Mesendoderm (in vitro differentiated cells): ENCODE measurements at regions not wholly inside any gene's neighbourhood (a gene's known extent, or its start where the extent isn't known, plus 50 kb on each side); places are given as distances from the start of the nearest gene placed in this dataset.
A peak's percentile ranks its signal among the peaks of the same experiment; 100 is the strongest.
"Not testable (repeated sequence)": the region's sequence is repeated elsewhere in the genome, so short reads cannot be mapped to it uniquely, and the experiment has no call there.

Experiments
- DNase-seq: peaks from one replicate; pipeline ENCODE4 v3.0.0; 2013
- H2AK5ac ChIP-seq: 2 replicates; pipeline ENCODE4 v1.6.1; 2013; ENCODE audit warnings: low read length, inconsistent platforms
- H2BK120ac ChIP-seq: 2 replicates; pipeline ENCODE4 v1.6.1; 2013; ENCODE audit warnings: low read depth, mild to moderate bottlenecking, low read length, moderate library complexity, mixed read lengths
- H2BK15ac ChIP-seq: replicated peaks from 2 replicates; pipeline ENCODE4 v1.6.1; 2013; ENCODE audit warnings: low read depth, mild to moderate bottlenecking, moderate library complexity
- H2BK5ac ChIP-seq: 2 replicates; pipeline ENCODE4 v1.6.1; 2013; ENCODE audit warnings: low read length, inconsistent platforms
- H3K18ac ChIP-seq: 2 replicates; pipeline ENCODE4 v1.6.1; 2013; ENCODE audit warnings: mild to moderate bottlenecking, low read length, mixed read lengths
- H3K23ac ChIP-seq: one replicate; pipeline ENCODE4 v1.6.1; 2013; ENCODE audit warnings: low read length
- H3K27ac ChIP-seq: 2 replicates; pipeline ENCODE4 v1.5.1; 2013; ENCODE audit warnings: low read depth, mild to moderate bottlenecking, inconsistent platforms, low read length, moderate library complexity
- H3K27me3 ChIP-seq: 2 replicates; pipeline ENCODE4 v1.6.1; 2013; ENCODE audit warnings: low read length, control low read depth, mild to moderate bottlenecking, inconsistent platforms; ENCODE audit not compliant: insufficient read depth, poor library complexity
- H3K36me3 ChIP-seq: 2 replicates; pipeline ENCODE4 v1.6.1; 2013; ENCODE audit warnings: low read length, inconsistent platforms; ENCODE audit not compliant: control insufficient read depth, insufficient read depth
- H3K4ac ChIP-seq: one replicate; pipeline ENCODE4 v1.6.1; 2013; ENCODE audit warnings: low read depth, mild to moderate bottlenecking, low read length, moderate library complexity
- H3K4me1 ChIP-seq: 2 replicates; pipeline ENCODE4 v1.6.1; 2013; ENCODE audit warnings: low read depth, low read length, inconsistent platforms; ENCODE audit not compliant: control insufficient read depth
- H3K4me2 ChIP-seq: 2 replicates; pipeline ENCODE4 v1.6.1; 2013; ENCODE audit warnings: low read length
- H3K4me3 ChIP-seq: 2 replicates; pipeline ENCODE4 v1.5.1; 2013; ENCODE audit warnings: mild to moderate bottlenecking, low read length
- H3K56ac ChIP-seq: one replicate; pipeline ENCODE4 v1.6.1; 2013; ENCODE audit warnings: low read length
- H3K79me1 ChIP-seq: 2 replicates; pipeline ENCODE4 v1.6.1; 2013; ENCODE audit warnings: low read length, inconsistent platforms
- H3K79me2 ChIP-seq: 2 replicates; pipeline ENCODE4 v1.6.1; 2013; ENCODE audit warnings: mild to moderate bottlenecking, low read length; ENCODE audit not compliant: control insufficient read depth, insufficient read depth
- H3K9ac ChIP-seq: 2 replicates; pipeline ENCODE4 v1.6.1; 2013; ENCODE audit warnings: low read length, inconsistent platforms
- H4K5ac ChIP-seq: one replicate; pipeline ENCODE4 v1.6.1; 2013; ENCODE audit warnings: low read length
- H4K8ac ChIP-seq: one replicate; pipeline ENCODE4 v1.6.1; 2013; ENCODE audit warnings: low read depth, mild to moderate bottlenecking, control low read depth, low read length, moderate library complexity
- WGBS: extraction: QIAGEN DNeasy Blood & Tissue Kit; methylation state at CpG from one replicate; pipeline ENCODE4 v1.1.7; 2013; ENCODE audit warnings: low lambda C conversion rate, missing lambda C conversion rate; ENCODE audit not compliant: insufficient coverage; ENCODE audit errors: extremely low coverage; 5-methylcytosine and 5-hydroxymethylcytosine counted together

GRCh38 chr18:49725809-49726674 lies 87.3 kb downstream of the ACAA2 start:
- H2AK5ac ChIP-seq, result peak overlapping the region; percentile 94
- peak overlapping the region; percentile 99 for H4K5ac ChIP-seq
- H3K4me1 ChIP-seq, result peaks cover 22% of the 10 kb centered on the region
- peak; percentile 100 for DNase-seq
- no CpG with 5 or more reads among the region's 13 CpGs for WGBS
- H2BK15ac ChIP-seq, result peak overlapping the region; percentile 67
- no peaks in the 10 kb centered on the region for H3K79me1 ChIP-seq
- peak overlapping the region; percentile 99 for H3K27ac ChIP-seq
- H3K4me2 ChIP-seq, result no peak overlapping the region
- peak overlapping the region; percentile 85 for H3K56ac ChIP-seq
- H3K9ac ChIP-seq, result peak overlapping the region; percentile 55
- H3K4me3 ChIP-seq, result no peak overlapping the region
- H3K27me3 ChIP-seq, result no peaks in the 10 kb centered on the region
- peak overlapping the region; percentile 95 for H3K4ac ChIP-seq
- peak overlapping the region; percentile 80 for H2BK5ac ChIP-seq
- H3K23ac ChIP-seq, result peak overlapping the region; percentile 73
- H3K18ac ChIP-seq, result peak overlapping the region; percentile 99
- H3K79me2 ChIP-seq, result no peaks in the 10 kb centered on the region
- no peaks in the 10 kb centered on the region for H3K36me3 ChIP-seq
- H2BK120ac ChIP-seq, result peak overlapping the region; percentile 93
- H4K8ac ChIP-seq, result peak overlapping the region; percentile 81

DNA sequence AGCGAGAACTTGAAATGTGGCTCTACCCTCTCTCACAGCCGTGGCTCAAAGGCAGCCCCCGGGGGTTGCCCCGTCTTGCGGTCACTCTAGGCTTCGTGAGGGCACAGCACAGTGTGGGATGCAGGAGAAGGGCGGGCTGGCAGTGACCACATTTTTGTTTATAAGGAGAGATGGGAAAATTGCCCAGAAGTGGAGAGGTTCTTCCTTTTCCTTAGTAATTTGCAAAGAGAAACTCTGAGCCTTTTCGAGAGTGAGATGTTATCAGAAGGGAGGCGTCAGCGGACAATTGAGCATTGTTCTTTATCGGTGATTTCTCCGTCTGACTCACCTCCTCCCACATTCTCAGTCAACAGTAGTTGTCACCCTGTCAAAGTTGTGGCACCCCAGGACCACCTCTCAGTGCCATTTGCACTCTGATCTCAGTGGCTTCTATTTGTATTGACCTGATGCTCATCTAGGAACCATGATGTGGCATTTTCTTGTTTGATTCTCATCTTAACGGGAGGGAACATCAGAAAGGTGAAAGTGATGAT lies 89.6 kb downstream of the ACAA2 start:
- H3K18ac ChIP-seq, result peak overlapping the region; percentile 93
- peak; percentile 95 for DNase-seq
- H3K4me1 ChIP-seq, result peaks cover 10% of the 10 kb centered on the region
- peak overlapping the region; percentile 83 for H3K56ac ChIP-seq
- H3K4ac ChIP-seq, result peak overlapping the region; percentile 58
- H3K4me3 ChIP-seq, result no peak overlapping the region
- H3K36me3 ChIP-seq, result no peaks in the 10 kb centered on the region
- H3K27ac ChIP-seq, result peak overlapping the region; percentile 90
- peak overlapping the region; percentile 98 for H2BK5ac ChIP-seq
- H3K79me1 ChIP-seq, result no peaks in the 10 kb centered on the region
- H3K23ac ChIP-seq, result no peak overlapping the region
- no peak overlapping the region for H4K5ac ChIP-seq
- peak overlapping the region; percentile 86 for H2BK120ac ChIP-seq
- no CpG with 5 or more reads among the region's 13 CpGs for WGBS
- H2BK15ac ChIP-seq, result no peak overlapping the region
- no peak overlapping the region for H3K4me2 ChIP-seq
- H3K27me3 ChIP-seq, result no peaks in the 10 kb centered on the region
- H3K79me2 ChIP-seq, result no peaks in the 10 kb centered on the region
- no peak overlapping the region for H3K9ac ChIP-seq
- no peak overlapping the region for H4K8ac ChIP-seq
- no peak overlapping the region for H2AK5ac ChIP-seq

DNA sequence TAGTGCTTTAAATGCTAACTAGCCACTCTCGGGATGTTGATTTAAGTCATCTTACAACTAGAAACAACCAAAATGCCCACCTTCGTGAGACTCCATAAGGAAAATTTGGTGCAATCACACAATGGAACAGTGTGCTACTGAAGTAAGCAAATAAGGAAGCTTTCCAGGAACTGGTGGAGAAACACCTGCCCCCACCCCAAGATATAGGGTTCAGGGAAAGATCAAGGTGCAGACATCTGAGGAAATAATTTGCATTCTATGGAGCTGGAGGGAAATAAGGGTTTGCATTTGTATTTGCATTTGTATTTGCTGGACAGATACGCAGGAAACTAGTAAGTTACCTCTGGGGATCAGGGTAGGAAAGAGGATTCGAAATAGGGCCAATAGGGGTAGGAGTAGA lies 90.9 kb downstream of the ACAA2 start:
- no peaks in the 10 kb centered on the region for H3K79me2 ChIP-seq
- H3K4ac ChIP-seq, result no peak overlapping the region

DNA sequence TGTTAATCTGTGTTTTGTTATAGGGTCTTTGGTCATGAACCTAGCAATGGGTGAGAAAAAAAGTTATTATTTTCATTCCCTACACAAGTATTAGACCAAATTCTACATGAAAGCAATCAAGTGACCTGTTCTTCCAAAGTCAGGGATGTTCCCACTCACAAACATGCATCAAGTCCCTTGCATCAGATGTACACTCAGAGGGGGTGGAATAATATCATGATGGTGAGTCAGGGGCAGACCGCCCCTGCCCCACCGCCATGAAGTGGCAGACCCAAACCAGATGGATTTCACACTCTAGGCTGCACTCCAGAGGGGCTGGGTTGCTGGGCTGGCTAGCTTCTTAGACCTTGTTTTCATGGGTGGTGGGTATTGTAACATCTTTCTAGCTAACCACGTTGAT lies 91.4 kb downstream of the ACAA2 start:
- Histone ChIP-seq H3K9ac (no peak overlapping the region), H2AK5ac (no peak overlapping the region), H2BK5ac (no peak overlapping the region), H3K4ac (no peak overlapping the region), H3K4me2 (no peak overlapping the region), H3K27ac (no peak overlapping the region), H3K79me1 (no peaks in the 10 kb centered on the region), H2BK15ac (no peak overlapping the region), H3K79me2 (no peaks in the 10 kb centered on the region), H2BK120ac (no peak overlapping the region), H3K4me3 (no peak overlapping the region), H3K23ac (no peak overlapping the region), H3K56ac (peak overlapping the region; percentile 22), H3K4me1 (peaks cover 10% of the 10 kb centered on the region), H4K8ac (no peak overlapping the region), H3K36me3 (no peaks in the 10 kb centered on the region), H4K5ac (no peak overlapping the region), H3K27me3 (no peaks in the 10 kb centered on the region), H3K18ac (peak overlapping the region; percentile 3)
- WGBS, result no CpG with 5 or more reads among the region's 3 CpGs
- no peak for DNase-seq

More for the DNA sequence above, 90.9 kb downstream of the ACAA2 start:
- Histone ChIP-seq H2AK5ac (peak overlapping the region; percentile 27), H4K8ac (no peak overlapping the region), H3K9ac (no peak overlapping the region), H3K23ac (no peak overlapping the region), H3K56ac (peak overlapping the region; percentile 2), H3K4me3 (no peak overlapping the region), H3K27me3 (no peaks in the 10 kb centered on the region), H2BK120ac (no peak overlapping the region), H2BK5ac (peak overlapping the region; percentile 67), H3K18ac (no peak overlapping the region), H4K5ac (no peak overlapping the region), H3K4me2 (no peak overlapping the region), H3K27ac (no peak overlapping the region), H2BK15ac (peak overlapping the region; percentile 13), H3K36me3 (no peaks in the 10 kb centered on the region), H3K4me1 (peaks cover 10% of the 10 kb centered on the region), H3K79me1 (no peaks in the 10 kb centered on the region)
- DNase-seq, result no peak
- no CpG with 5 or more reads among the region's 4 CpGs for WGBS

- H3K4ac ChIP-seq, H3K79me2 ChIP-seq, H3K4me3 ChIP-seq, H3K18ac ChIP-seq, H3K79me1 ChIP-seq, H2BK120ac ChIP-seq, H2BK5ac ChIP-seq, H2AK5ac ChIP-seq, H2BK15ac ChIP-seq, H3K23ac ChIP-seq, H3K36me3 ChIP-seq, H3K9ac ChIP-seq, DNase-seq, H3K56ac ChIP-seq, H3K4me1 ChIP-seq, H3K27ac ChIP-seq, H3K27me3 ChIP-seq, H4K8ac ChIP-seq, H4K5ac ChIP-seq, H3K4me2 ChIP-seq: not testable (repeated sequence)
- no CpG with 5 or more reads among the region's 3 CpGs for WGBS
Observed at GRCh38 chr18:49720944-49721343, 92.4 kb downstream of the ACAA2 start.
